NCI-H1436 (cell line): ENCODE measurements at regions not wholly inside any gene's neighbourhood (a gene's known extent, or its start where the extent isn't known, plus 50 kb on each side); places are given as distances from the start of the nearest gene placed in this dataset.

Experiments
- DNase-seq: peaks from one replicate; lab custom pipeline; 2025; lab: John Stamatoyannopoulos, UW

DNA sequence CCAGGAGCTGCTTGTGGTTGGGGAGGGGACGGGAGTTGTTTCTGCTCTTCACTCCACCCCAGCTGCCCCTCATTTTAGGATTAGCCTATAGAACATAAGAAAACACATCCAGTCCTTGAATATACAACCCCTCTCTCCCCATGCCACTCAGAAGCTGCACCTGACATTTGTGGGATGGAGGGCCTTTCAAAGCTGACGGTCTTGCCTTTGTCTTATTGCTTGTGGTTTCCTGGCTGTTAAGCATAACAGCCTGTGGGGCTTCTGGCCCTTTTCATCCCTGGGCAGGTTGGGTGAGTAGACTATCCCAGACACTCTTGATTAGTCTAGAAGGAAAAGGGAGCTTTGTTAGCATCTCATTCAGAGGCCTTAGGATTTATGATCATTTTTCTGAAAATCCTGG, 407.6 kb upstream of the BOD1L1 start:
- DNase-seq = no peak

- no peak for DNase-seq
Observed at GRCh38 chr4:14043203-14043602, 415.7 kb upstream of the BOD1L1 start.

DNA sequence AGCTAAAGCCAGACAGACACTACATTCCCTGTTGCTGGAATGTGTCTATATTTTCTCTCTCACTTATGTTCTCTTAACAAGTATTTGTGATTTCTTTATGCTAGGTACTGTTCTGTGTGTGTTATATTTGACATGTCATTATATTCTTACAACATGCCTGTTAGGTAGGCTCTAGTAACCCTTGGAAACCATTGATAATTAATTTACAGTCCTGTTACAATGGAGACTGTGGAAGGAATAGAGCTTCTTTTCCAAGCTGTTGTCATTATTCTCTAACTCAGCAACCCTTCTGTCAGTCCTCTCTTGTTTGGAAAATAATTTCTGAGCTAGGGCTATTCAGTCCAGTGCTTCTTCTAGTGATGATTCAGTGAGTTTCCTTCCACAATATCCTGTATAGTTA, 419.1 kb upstream of the BOD1L1 start:
- DNase-seq = no peak

DNA sequence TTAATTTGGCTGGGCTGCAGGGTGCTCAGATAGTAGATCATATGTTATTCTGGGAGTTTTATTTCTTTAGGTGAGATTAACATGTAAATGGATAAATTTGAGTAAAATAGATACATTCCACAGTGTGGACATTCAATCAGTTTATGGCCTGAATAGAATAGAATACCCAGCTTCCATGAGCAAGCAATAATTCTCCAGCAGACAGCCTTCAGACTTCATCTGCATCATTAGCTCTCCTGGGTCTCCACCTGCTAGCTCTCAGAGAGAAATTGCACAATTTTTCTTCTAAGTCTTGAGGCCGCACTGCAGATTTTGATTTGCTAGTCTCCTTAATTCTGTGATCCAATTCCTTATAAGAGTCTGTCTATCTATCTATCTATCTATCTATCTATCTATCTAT, 420.3 kb upstream of the BOD1L1 start:
- no peak for DNase-seq

DNA sequence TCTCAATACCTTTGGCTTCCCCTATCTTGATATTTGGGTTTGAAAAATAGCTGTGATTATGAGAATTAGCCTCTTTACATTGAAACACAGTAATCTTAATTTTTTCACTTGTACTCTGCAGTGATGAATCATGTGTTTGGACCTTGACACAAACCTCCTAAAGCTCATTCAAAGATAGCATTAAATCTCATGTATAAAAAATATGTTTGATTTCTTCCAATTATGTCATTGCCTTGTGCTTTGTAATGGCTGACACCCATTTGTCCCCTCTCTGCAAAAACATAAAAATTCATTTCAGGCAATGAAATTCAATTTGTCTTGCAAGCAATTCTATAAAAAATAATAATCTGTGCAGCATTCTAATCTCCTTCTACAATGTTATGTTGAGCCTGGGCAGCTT, 422.4 kb upstream of the BOD1L1 start:
- no peak for DNase-seq

DNA sequence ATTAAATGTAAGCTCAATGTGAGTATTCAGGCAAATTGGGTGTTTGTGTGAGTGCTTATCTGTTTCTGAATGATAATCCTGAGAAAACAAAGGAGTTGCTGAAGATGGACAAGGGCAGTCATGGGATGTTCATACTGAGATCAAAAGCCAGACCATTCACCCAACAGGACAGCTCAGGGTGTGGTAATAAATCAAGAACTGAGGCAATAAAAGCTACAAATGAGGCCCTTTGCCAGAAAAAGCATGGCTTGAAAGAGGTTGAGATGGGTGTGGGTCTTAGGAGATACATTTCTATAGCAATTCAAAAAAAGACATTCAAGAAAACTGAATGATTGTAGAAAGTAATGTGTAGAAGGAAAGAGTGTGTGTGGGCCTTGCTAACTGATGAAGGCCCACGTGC, 425.8 kb upstream of the BOD1L1 start:
- DNase-seq = no peak

DNA sequence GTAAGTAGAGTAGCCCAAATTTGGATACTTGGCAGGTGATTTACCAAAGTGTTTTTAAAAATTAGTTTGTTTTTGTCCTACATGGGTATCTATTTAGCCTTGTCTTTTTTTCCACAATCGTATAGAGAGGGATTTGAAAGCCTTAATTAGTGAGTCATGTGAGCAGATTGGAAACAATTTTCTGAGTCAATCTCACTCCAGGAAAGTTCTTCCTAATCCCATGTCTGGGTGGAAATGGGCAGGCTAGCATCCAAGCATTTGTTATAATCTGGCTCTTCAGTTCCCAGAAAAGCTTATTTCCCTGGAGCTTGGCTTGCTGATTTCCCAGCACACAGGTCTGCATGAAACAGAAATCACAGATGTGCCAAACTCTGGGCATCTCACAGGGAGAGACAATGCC, 426.9 kb upstream of the BOD1L1 start:
- DNase-seq = no peak

DNA sequence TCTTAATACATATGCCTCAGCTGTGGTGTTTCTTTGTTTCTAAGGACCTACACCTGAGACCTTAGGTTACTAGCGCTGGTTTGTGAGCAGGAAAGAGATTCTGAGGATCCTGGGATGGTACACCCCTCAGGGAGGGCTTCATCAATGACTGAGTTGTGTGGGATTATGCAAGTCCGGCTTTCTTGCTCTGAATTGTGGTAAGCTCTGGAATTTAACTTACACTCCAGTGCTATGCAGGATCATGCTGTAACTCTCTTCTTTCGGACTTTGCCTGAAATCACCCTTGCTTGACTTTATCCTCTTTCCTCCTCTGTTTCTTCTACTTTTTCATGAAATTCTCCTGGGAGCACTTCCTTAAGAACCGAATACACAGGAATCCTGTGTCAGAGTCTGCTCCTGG, 431.5 kb upstream of the BOD1L1 start:
- no peak for DNase-seq

GRCh38 chr4:14064984-14065383, 437.5 kb upstream of the BOD1L1 start:
- no peak for DNase-seq

GRCh38 chr4:14065406-14065805, 437.9 kb upstream of the BOD1L1 start:
- no peak for DNase-seq

- no peak for DNase-seq
Observed at GRCh38 chr4:14066979-14067378, 439.5 kb upstream of the BOD1L1 start.

GRCh38 chr4:14069886-14070285, 442.4 kb upstream of the BOD1L1 start:
- DNase-seq = no peak

DNA sequence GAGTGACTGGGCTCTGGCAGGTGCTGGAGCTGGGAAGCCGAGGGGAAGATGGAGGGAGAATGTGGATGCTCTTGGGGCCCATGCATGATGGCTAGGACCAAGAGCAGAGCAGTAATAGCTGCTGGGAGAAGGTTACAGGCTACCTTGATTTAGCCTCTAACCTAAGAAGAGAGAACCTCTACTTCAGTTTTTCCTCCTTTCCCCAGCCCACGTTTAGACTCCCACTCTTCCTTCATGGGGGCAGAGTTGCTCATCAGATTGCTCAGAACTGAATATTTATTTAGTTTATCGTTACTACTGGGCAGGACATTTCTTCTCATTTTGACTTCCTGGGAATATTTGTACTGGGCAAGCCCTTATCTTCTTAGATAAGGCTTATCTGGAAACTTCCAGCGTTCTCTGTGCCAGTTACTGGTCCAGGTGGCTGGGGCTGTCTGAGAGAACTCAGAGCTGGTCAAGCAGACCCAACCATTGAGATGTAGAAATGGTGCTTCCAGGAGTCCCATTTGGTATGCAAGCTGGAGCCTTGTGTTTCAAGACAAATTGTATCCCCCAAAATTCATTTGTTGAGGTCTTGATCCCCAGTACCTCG, 442.9 kb upstream of the BOD1L1 start:
- no peak for DNase-seq

DNA sequence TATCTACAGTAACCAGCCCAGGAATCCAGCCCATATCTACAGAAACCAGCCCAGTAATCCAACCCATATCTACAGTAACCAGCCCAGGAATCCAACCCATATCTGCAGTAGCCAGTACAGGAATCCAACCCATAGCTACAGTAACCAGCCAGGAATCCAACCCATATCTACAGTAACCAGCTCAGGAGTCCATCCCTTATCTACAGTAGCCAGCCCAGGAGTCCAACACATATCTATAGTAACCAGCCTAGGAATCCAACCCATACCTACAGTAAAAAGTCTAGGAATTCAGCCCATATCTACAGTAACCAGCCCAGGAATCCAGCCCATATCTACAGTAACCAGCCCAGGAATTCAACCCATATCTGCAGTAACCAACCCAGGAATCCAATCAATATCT, 445.0 kb upstream of the BOD1L1 start:
- no peak for DNase-seq

- no peak for DNase-seq
Observed at GRCh38 chr4:14076776-14077175, 449.3 kb upstream of the BOD1L1 start.

DNA sequence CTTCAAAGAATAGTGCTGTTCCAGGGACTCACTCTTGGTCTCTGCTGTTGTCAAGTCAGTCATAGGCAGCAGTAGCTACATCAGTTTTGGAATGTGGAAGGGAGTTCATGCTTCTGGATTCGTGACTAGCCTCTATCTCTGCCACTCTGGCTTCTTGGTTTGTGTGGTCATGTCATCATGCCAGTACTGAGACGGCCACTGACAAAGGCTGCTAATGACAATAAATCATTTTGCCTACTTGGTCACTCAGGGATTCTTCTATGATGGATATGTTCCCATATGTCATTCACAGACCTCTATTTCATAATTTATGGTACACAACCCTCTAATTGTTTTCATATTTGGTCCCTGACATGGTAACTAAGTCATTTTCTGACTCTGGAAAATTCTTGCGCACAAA, 450.8 kb upstream of the BOD1L1 start:
- DNase-seq = no peak

GRCh38 chr4:14079601-14080000, 452.1 kb upstream of the BOD1L1 start:
- no peak for DNase-seq

GRCh38 chr4:14083150-14083549, 455.6 kb upstream of the BOD1L1 start:
- DNase-seq = no peak

DNA sequence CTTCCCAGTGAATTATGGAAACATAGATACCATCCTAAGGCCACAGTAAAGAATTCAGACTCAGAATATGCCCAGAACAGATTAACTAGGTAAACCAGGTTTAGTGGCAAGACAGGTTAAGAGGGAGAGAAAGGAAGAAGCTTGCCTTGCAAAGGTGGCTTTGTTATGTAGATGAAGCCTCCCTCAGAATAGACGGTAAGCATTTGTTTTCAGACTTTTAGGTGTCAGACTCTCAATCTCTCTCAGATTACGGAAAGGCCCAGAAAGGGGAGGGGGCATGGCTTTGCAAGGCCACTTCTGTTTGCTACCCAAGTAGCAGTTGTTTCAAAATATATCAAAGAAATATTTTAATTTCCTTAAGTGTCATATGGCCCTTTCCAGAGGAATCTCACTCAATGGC, 457.1 kb upstream of the BOD1L1 start:
- DNase-seq = no peak

DNA sequence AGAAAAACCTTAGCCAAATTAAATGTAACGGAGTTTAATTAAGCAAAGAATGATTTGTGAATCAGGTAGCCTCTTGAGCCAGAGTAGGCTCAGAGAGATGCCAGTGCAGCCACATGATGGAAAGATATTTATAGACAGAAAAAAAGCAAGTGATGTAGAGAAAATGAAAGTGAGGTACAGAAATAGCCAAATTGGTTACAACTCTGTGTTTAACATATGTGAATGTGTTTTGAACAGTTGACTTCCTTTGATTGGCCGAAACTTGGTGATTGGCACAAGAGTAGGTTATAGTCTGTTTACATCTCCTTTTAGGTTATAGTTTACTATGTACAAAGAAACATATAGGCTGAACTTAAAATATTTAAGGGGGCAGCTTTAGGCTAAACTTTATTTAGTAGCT, 459.9 kb upstream of the BOD1L1 start:
- no peak for DNase-seq

DNA sequence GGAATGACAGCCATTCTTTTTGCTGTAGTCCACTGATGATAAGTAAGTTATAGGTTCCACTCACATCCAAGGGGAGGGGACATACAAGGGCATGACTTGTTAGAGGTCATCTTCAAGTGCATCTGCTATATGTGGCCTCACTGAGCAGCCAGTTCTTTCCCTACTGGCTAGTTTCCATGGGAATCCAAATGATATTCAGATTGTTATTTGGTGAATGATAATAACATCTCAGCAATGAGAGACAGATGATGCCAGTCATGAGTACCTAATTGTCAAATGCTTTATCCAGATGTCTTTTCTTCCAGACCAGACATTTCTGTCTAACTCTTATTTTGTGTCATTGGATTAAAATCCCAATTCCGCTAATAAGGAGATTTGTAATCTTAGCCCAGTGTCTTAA, 460.4 kb upstream of the BOD1L1 start:
- DNase-seq = no peak

GRCh38 chr4:14091531-14091930, 464.0 kb upstream of the BOD1L1 start:
- no peak for DNase-seq

- no peak for DNase-seq
Observed at GRCh38 chr4:14091966-14092365, 464.4 kb upstream of the BOD1L1 start.

DNA sequence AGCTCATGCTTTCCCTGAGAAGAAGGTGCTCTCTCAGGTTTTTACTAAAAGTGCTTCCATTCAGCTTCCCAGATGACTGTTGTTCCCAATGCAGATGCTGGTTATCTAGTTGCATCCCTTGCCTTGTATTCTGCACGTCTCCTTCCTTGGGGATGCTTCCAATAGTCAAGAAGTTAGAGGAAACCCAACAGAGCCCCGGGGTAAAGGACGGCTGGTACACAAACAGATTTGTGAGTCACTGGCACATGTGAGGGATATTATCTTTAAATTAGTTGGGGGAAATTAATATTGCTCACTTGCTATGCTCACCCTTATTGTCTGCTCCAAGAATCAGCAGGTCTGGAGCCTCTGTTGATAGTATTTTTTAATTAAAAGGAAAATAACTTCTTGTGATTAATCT, 465.2 kb upstream of the BOD1L1 start:
- DNase-seq = no peak

DNA sequence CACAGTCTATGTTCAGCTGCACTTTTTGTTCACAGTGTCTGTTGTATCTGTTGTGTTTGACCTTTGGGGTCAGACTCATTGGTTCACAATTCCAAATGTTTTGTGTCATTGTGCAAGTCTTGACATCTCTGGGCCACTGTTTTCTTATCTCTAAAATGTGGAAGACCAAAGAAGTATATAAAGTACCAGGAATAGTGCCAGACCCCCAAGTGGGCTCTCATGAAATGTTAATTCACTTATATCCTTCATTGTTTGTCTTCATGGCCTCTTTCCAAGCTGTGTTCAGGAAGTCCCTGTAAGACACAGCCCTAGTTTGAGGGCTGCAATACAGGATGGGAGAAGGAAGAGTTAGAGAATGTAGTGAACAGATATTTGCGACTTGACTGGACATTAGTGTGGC, 468.3 kb upstream of the BOD1L1 start:
- no peak for DNase-seq
